ENCODE measurements at regions not wholly inside any gene's neighbourhood (a gene's known extent, or its start where the extent isn't known, plus 50 kb on each side); places are given as distances from the start of the nearest gene placed in this dataset.

GRCh38 chr5:110116539-110116938, 426.8 kb downstream of the MAN2A1 start:
- TF ChIP-seq CTCF (IDR thresholded peaks at IDR 0.05) (no peak), POLR2A (IDR thresholded peaks at IDR 0.05) (no peak)
